HEK293 (cell line): ENCODE measurements at regions not wholly inside any gene's neighbourhood (a gene's known extent, or its start where the extent isn't known, plus 50 kb on each side); places are given as distances from the start of the nearest gene placed in this dataset.

ENCODE experiments used
- ELK4 ChIP-seq: IDR thresholded peaks from 2 replicates; pipeline ENCODE4 v1.6.1; 2011; ENCODE audit warnings: mild to moderate bottlenecking, low read depth, low read length, borderline replicate concordance
- FEZF1 ChIP-seq: fragments of 450-650 bp; formaldehyde crosslinking; IDR thresholded peaks from 2 replicates; pipeline ENCODE4 v1.5.1; 2016; ENCODE audit warnings: missing biosample characterization, missing genetic modification characterization
- GFI1B ChIP-seq: fragments of 450-650 bp; formaldehyde crosslinking; IDR thresholded peaks from 2 replicates; pipeline ENCODE4 v1.5.1; 2016; ENCODE audit warnings: missing biosample characterization, missing genetic modification characterization
- GLI2 ChIP-seq: fragments of 450-650 bp; formaldehyde crosslinking; IDR thresholded peaks from 2 replicates; pipeline ENCODE4; 2017; ENCODE audit warnings: missing biosample characterization, missing genetic modification characterization, low read depth, borderline replicate concordance
- KLF1 ChIP-seq: fragments of 450-650 bp; formaldehyde crosslinking; IDR thresholded peaks from 2 replicates; pipeline ENCODE4 v1.5.1; 2016; ENCODE audit warnings: missing biosample characterization, missing genetic modification characterization
- KLF16 ChIP-seq: fragments of 450-650 bp; formaldehyde crosslinking; IDR thresholded peaks from 2 replicates; pipeline ENCODE4 v1.5.1; 2017; ENCODE audit warnings: missing biosample characterization, missing genetic modification characterization
- PATZ1 ChIP-seq: fragments of 450-650 bp; formaldehyde crosslinking; IDR thresholded peaks from 2 replicates; pipeline ENCODE4 v1.5.1; 2016; ENCODE audit warnings: missing biosample characterization, missing genetic modification characterization
- PBX3 ChIP-seq: sonication (generic); formaldehyde crosslinking; IDR thresholded peaks from 2 replicates; pipeline ENCODE4 v1.8.1; 2022; ENCODE audit warnings: mild to moderate bottlenecking, moderate library complexity, missing genetic modification reagents
- PRDM4 ChIP-seq: fragments of 450-650 bp; formaldehyde crosslinking; IDR thresholded peaks from 2 replicates; pipeline ENCODE4 v1.5.1; 2017; ENCODE audit warnings: missing biosample characterization, missing genetic modification characterization
- SP7 ChIP-seq: fragments of 450-650 bp; formaldehyde crosslinking; IDR thresholded peaks from 2 replicates; pipeline ENCODE4 v1.5.1; 2016; ENCODE audit warnings: missing biosample characterization, missing genetic modification characterization
- WT1 ChIP-seq: fragments of 450-650 bp; formaldehyde crosslinking; IDR thresholded peaks from 2 replicates; pipeline ENCODE4 v1.5.1; 2016; ENCODE audit warnings: missing biosample characterization, missing genetic modification characterization
- ZFHX2 ChIP-seq: fragments of 450-650 bp; formaldehyde crosslinking; conservative IDR thresholded peaks from 2 replicates; pipeline ENCODE4 v1.5.1; 2016; ENCODE audit warnings: missing biosample characterization, missing genetic modification characterization
- ZFP41 ChIP-seq: fragments of 450-650 bp; formaldehyde crosslinking; IDR thresholded peaks from 2 replicates; pipeline ENCODE4 v1.5.1; 2016; ENCODE audit warnings: missing biosample characterization, missing genetic modification characterization, borderline replicate concordance
- ZNF132 ChIP-seq: fragments of 450-650 bp; formaldehyde crosslinking; IDR thresholded peaks from 2 replicates; pipeline ENCODE4 v1.5.1; 2017; ENCODE audit warnings: missing biosample characterization, missing genetic modification characterization, borderline replicate concordance
- ZNF138 ChIP-seq: fragments of 450-650 bp; formaldehyde crosslinking; IDR thresholded peaks from 2 replicates; pipeline ENCODE4 v1.5.1; 2016; ENCODE audit warnings: missing biosample characterization, missing genetic modification characterization, borderline replicate concordance
- ZNF248 ChIP-seq: fragments of 450-650 bp; formaldehyde crosslinking; IDR thresholded peaks from 2 replicates; pipeline ENCODE4 v1.5.1; 2017; ENCODE audit warnings: missing biosample characterization, missing genetic modification characterization
- ZNF37A ChIP-seq: fragments of 450-650 bp; IDR thresholded peaks from 2 replicates; pipeline ENCODE4 v1.5.1; 2018; ENCODE audit warnings: missing biosample characterization, missing genetic modification characterization
- ZNF488 ChIP-seq: fragments of 450-650 bp; formaldehyde crosslinking; IDR thresholded peaks from 2 replicates; pipeline ENCODE4 v1.5.1; 2016; ENCODE audit warnings: missing biosample characterization, missing genetic modification characterization
- ZNF549 ChIP-seq: fragments of 450-650 bp; IDR thresholded peaks from 2 replicates; pipeline ENCODE4 v1.5.1; 2018; ENCODE audit warnings: missing biosample characterization, missing genetic modification characterization, mild to moderate bottlenecking, inconsistent platforms, moderate library complexity
- ZNF555 ChIP-seq: fragments of 450-650 bp; formaldehyde crosslinking; conservative IDR thresholded peaks from 2 replicates; pipeline ENCODE4 v1.5.1; 2017; ENCODE audit warnings: missing biosample characterization, mild to moderate bottlenecking, missing genetic modification characterization, inconsistent platforms
- ZNF623 ChIP-seq: fragments of 450-650 bp; formaldehyde crosslinking; IDR thresholded peaks from 2 replicates; pipeline ENCODE4 v1.5.1; 2016; ENCODE audit warnings: missing biosample characterization, missing genetic modification characterization
- ZNF654 ChIP-seq: fragments of 450-650 bp; formaldehyde crosslinking; IDR thresholded peaks from 2 replicates; pipeline ENCODE4 v1.5.1; 2016; ENCODE audit warnings: low read depth, missing biosample characterization, missing genetic modification characterization
- ZNF692 ChIP-seq: fragments of 450-650 bp; formaldehyde crosslinking; IDR thresholded peaks from 2 replicates; pipeline ENCODE4 v1.5.1; 2016; ENCODE audit warnings: missing biosample characterization, missing genetic modification characterization
- ZNF704 ChIP-seq: fragments of 450-650 bp; formaldehyde crosslinking; IDR thresholded peaks from 2 replicates; pipeline ENCODE4 v1.5.1; 2016; ENCODE audit warnings: missing biosample characterization, missing genetic modification characterization
- ZNF747 ChIP-seq: fragments of 450-650 bp; formaldehyde crosslinking; IDR thresholded peaks from 2 replicates; pipeline ENCODE4 v1.5.1; 2016; ENCODE audit warnings: missing biosample characterization, missing genetic modification characterization
- ZSCAN30 ChIP-seq: fragments of 450-650 bp; IDR thresholded peaks from 2 replicates; pipeline ENCODE4 v1.5.1; 2018; ENCODE audit warnings: missing biosample characterization, mild to moderate bottlenecking, missing genetic modification characterization, moderate library complexity

GRCh38 chr11:64449381-64450167 lies 90.6 kb downstream of the RPS6KA4 start (continued):
- TF ChIP-seq ZNF488 (tag by site-specific recombination) (no peak), ELK4 (no peak), KLF16 (tag by site-specific recombination) (no peak), ZNF704 (tag by site-specific recombination) (no peak), ZNF248 (tag by site-specific recombination) (no peak), ZFP41 (tag by site-specific recombination) (no peak), FEZF1 (tag by site-specific recombination) (no peak), PATZ1 (tag by site-specific recombination) (peak; percentile 73), ZSCAN30 (tag by site-specific recombination) (no peak), ZNF555 (tag by site-specific recombination) (no peak), ZFHX2 (tag by site-specific recombination) (peak; percentile 67), ZNF654 (tag by site-specific recombination) (peak; percentile 19), GFI1B (no peak), ZNF138 (no peak), PBX3 (CRISPR knock-in tag) (no peak), ZNF623 (no peak), ZNF549 (tag by site-specific recombination) (no peak), WT1 (no peak), ZNF37A (tag by site-specific recombination) (no peak), ZNF747 (no peak), KLF1 (peak; percentile 65; the same call in 1 of the 2 replicates), SP7 (tag by site-specific recombination) (peak; percentile 56), ZNF692 (tag by site-specific recombination) (no peak), PRDM4 (tag by site-specific recombination) (no peak), ZNF132 (no peak), GLI2 (tag by site-specific recombination) (no peak)
